Ishikawa (cell line): ENCODE measurements at regions not wholly inside any gene's neighbourhood (a gene's known extent, or its start where the extent isn't known, plus 50 kb on each side); places are given as distances from the start of the nearest gene placed in this dataset.

Experiments used
- CEBPB ChIP-seq: IDR thresholded peaks from 2 replicates; pipeline ENCODE4 v1.6.1; 2012
- CREB1 ChIP-seq: IDR thresholded peaks from 2 replicates; pipeline ENCODE4 v1.6.1; 2012; ENCODE audit warnings: low read depth
- TEAD4 ChIP-seq: IDR thresholded peaks from 2 replicates; pipeline ENCODE4 v1.6.1; 2012

- TF ChIP-seq CEBPB = no peak
- TF ChIP-seq TEAD4 = no peak
- TF ChIP-seq CREB1 = no peak
These were observed 492.9 kb upstream of the KIRREL3 start for GRCh38 chr11:127493330-127494022.
